GDM1 (cell line): ENCODE measurements at regions not wholly inside any gene's neighbourhood (a gene's known extent, or its start where the extent isn't known, plus 50 kb on each side); places are given as distances from the start of the nearest gene placed in this dataset.

Experiments
- DNase-seq: peaks from one replicate; lab custom pipeline; 2025; lab: John Stamatoyannopoulos, UW

GRCh38 chr16:87252269-87252970 lies 64.8 kb downstream of the C16orf95 start:
- DNase-seq: no peak
